Ishikawa (cell line): ENCODE measurements at regions not wholly inside any gene's neighbourhood (a gene's known extent, or its start where the extent isn't known, plus 50 kb on each side); places are given as distances from the start of the nearest gene placed in this dataset.

Experiments
- CEBPB ChIP-seq: IDR thresholded peaks from 2 replicates; pipeline ENCODE4 v1.6.1; 2012
- CREB1 ChIP-seq: IDR thresholded peaks from 2 replicates; pipeline ENCODE4 v1.6.1; 2012; ENCODE audit warnings: low read depth
- EGR1 ChIP-seq: IDR thresholded peaks from 2 replicates; pipeline ENCODE4 v1.6.1; 2012
- EP300 ChIP-seq: IDR thresholded peaks from 2 replicates; pipeline ENCODE4 v1.6.1; 2012; ENCODE audit warnings: borderline replicate concordance
- FOXM1 ChIP-seq: IDR thresholded peaks from 2 replicates; pipeline ENCODE4 v1.6.1; 2012; ENCODE audit warnings: low read depth, borderline replicate concordance
- NFIC ChIP-seq: IDR thresholded peaks from 2 replicates; pipeline ENCODE4 v1.6.1; 2012
- RAD21 ChIP-seq: IDR thresholded peaks from 2 replicates; pipeline ENCODE4 v1.6.1; 2012; ENCODE audit warnings: low read depth
- TAF1 ChIP-seq: IDR thresholded peaks from 2 replicates; pipeline ENCODE4 v1.6.1; 2012; ENCODE audit warnings: low read depth, mild to moderate bottlenecking
- TCF12 ChIP-seq: IDR thresholded peaks from 2 replicates; pipeline ENCODE4 v1.6.1; 2012; ENCODE audit warnings: low read depth
- TEAD4 ChIP-seq: IDR thresholded peaks from 2 replicates; pipeline ENCODE4 v1.6.1; 2012
- YY1 ChIP-seq: IDR thresholded peaks from 2 replicates; pipeline ENCODE4 v1.6.1; 2012; ENCODE audit warnings: low read depth
- ZBTB7A ChIP-seq: IDR thresholded peaks from 2 replicates; pipeline ENCODE4 v1.6.1; 2012; ENCODE audit warnings: low read depth
- TF ChIP-seq, protein P1 (sequence below): IDR thresholded peaks from 2 replicates; pipeline ENCODE4 v1.6.1; 2012
- TF ChIP-seq, protein P2 (sequence below): IDR thresholded peaks from 2 replicates; pipeline ENCODE4 v1.6.1; 2012; ENCODE audit warnings: low read depth, mild to moderate bottlenecking
- TF ChIP-seq, protein P3 (sequence below): IDR thresholded peaks from 2 replicates; pipeline ENCODE4 v1.6.1; 2012

DNA sequence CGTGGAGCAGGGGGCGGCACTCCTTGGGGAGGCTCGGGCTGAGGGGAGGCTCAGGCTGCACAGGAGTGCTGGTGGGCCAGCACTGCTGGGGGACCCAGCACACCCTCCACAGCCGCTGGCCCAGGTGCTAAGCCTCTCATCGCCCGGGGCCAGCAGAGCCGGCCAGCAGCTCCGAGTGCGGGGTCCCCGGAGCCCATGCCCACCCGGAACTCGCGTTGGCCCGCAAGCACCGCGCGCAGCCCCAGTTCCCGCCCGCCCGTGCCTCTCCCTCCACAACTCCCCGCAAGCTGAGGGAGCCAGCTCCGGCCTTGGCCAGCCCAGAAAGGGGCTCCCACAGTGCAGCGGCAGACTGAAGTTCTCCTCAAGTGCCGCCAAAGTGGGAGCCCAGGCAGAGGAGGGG is 2266.8 kb downstream of the LRRC4C start:
- TF ChIP-seq TCF12 (no peak), CREB1 (no peak), FOXM1 (no peak), RAD21 (no peak)
- TF ChIP-seq, protein P1, sequence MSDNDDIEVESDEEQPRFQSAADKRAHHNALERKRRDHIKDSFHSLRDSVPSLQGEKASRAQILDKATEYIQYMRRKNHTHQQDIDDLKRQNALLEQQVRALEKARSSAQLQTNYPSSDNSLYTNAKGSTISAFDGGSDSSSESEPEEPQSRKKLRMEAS = no peak

DNA sequence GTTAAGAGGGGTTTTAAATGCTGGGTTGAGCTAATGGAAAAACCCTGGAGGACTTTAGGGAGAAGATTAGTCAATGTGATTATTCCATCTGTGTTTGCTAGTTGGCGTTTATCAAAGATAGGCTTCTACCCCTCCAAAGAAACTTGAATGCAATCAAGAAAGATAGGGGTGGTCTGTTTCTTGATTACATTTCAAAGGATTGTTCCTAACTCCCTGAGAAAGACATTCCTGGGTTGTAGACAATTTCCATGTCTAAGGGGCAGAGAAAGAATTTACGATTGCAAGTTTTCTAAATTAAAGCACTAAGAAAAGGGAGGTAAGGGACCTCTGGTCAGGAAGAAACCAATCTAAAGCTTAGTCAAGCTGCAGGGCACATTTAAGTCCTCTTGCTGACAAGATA is 2268.7 kb downstream of the LRRC4C start:
- TF ChIP-seq NFIC (no peak), TAF1 (no peak), FOXM1 (no peak), RAD21 (no peak), YY1 (no peak), TCF12 (no peak), EGR1 (no peak)
- TF ChIP-seq, protein P1 = no peak

DNA sequence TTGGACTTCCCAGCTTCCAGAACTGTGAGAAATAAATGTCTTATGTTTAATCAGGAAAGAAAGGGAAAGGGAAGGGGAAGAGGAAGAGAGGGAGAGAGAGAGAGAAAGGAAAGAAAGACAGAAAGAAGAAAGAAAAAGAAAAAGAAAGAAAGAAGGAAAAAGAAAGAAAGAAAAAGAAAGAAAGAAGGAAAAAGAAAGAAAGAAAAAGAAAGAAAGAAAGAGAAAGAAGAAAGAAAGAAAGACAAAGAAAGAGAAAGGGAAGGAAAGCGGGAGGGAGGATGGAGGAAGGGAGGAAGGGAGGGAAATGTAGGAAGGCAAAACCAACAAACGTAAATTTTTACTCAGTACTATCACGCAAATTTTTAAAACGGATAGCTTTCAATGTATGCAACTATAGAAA is 2281.8 kb downstream of the LRRC4C start:
- TF ChIP-seq TEAD4 = no peak
- TF ChIP-seq TAF1 = no peak
- no peak for TF ChIP-seq TCF12
- no peak for TF ChIP-seq CEBPB
- no peak for TF ChIP-seq CREB1
- TF ChIP-seq YY1 = no peak
- no peak for TF ChIP-seq EP300
- TF ChIP-seq ZBTB7A = no peak
- TF ChIP-seq, protein P1 = no peak
- no peak for TF ChIP-seq FOXM1
- TF ChIP-seq RAD21 = no peak
- no peak for TF ChIP-seq EGR1
- TF ChIP-seq, protein P2, sequence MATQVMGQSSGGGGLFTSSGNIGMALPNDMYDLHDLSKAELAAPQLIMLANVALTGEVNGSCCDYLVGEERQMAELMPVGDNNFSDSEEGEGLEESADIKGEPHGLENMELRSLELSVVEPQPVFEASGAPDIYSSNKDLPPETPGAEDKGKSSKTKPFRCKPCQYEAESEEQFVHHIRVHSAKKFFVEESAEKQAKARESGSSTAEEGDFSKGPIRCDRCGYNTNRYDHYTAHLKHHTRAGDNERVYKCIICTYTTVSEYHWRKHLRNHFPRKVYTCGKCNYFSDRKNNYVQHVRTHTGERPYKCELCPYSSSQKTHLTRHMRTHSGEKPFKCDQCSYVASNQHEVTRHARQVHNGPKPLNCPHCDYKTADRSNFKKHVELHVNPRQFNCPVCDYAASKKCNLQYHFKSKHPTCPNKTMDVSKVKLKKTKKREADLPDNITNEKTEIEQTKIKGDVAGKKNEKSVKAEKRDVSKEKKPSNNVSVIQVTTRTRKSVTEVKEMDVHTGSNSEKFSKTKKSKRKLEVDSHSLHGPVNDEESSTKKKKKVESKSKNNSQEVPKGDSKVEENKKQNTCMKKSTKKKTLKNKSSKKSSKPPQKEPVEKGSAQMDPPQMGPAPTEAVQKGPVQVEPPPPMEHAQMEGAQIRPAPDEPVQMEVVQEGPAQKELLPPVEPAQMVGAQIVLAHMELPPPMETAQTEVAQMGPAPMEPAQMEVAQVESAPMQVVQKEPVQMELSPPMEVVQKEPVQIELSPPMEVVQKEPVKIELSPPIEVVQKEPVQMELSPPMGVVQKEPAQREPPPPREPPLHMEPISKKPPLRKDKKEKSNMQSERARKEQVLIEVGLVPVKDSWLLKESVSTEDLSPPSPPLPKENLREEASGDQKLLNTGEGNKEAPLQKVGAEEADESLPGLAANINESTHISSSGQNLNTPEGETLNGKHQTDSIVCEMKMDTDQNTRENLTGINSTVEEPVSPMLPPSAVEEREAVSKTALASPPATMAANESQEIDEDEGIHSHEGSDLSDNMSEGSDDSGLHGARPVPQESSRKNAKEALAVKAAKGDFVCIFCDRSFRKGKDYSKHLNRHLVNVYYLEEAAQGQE = no peak
- TF ChIP-seq, protein P3, sequence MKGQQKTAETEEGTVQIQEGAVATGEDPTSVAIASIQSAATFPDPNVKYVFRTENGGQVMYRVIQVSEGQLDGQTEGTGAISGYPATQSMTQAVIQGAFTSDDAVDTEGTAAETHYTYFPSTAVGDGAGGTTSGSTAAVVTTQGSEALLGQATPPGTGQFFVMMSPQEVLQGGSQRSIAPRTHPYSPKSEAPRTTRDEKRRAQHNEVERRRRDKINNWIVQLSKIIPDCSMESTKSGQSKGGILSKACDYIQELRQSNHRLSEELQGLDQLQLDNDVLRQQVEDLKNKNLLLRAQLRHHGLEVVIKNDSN = no peak
- no peak for TF ChIP-seq NFIC

DNA sequence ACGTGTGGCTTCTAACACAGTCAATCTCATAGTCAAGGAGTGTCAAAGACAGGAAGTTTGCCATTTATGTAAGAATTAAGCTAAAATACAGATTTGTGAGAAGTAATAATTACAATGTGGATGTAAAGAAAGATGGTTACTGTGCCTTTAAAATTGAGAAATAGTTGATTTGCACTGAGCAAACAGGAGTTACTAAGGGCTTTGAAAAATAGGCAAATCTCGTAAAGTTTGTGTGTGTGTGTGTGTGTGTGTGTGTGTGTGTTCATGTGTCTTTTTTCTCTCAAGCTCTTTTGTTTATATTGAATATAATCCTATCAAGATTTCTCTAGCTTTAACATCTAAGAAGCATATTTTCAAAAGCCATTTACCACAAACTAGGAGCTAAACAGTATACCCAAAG is 2284.5 kb downstream of the LRRC4C start:
- TF ChIP-seq TAF1 (no peak), ZBTB7A (no peak), TEAD4 (no peak), EP300 (no peak), EGR1 (no peak)

DNA sequence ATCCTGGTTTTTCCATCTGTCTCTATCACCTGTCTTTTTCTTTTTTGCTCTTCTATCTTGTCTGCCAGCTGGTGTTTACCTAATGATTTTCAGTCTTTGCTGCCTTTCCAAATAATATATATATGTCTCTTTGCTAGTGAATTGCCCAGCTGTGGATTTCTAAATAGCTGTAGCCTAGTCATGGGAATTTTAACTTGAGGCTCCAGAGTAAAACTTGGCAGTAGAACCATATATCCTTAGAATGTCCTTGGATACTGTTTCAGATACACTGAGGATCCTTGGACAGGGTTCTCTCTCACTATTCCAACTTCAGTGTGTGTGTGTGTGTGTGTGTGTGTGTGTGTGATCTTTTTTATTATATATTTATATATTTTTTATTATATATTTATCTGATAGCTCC is 2285.3 kb downstream of the LRRC4C start:
- TF ChIP-seq, protein P2 = no peak
- TF ChIP-seq, protein P3 = no peak
- TF ChIP-seq, protein P1 = no peak
- TF ChIP-seq CREB1 (no peak), TEAD4 (no peak), RAD21 (no peak), NFIC (no peak), TAF1 (no peak), TCF12 (no peak), EP300 (no peak), YY1 (no peak), CEBPB (no peak), FOXM1 (no peak), ZBTB7A (no peak), EGR1 (no peak)

DNA sequence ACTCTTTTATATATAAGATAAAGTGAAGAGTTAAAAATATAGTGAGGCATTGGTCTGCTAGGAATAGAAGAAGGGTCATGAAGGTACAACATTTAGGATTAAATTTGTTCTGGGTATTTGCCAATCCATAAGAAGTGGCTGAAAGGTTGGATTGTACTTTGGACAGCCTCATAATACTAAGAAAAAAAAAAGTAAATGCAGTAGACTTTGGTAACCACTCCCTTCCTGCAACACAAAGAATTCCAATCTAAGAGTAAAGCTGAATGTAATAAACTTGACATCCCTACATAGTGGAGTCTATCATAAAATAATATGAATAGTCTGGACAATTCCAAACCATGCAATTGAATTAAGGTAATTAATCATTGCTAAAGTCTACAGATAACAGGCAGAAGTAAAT is 2294.4 kb downstream of the LRRC4C start:
- no peak for TF ChIP-seq TAF1
- TF ChIP-seq, protein P2 = no peak
- no peak for TF ChIP-seq NFIC
